OCI-LY3 (cell line): ENCODE measurements at regions not wholly inside any gene's neighbourhood (a gene's known extent, or its start where the extent isn't known, plus 50 kb on each side); places are given as distances from the start of the nearest gene placed in this dataset.
"Not testable (repeated sequence)": the region's sequence is repeated elsewhere in the genome, so short reads cannot be mapped to it uniquely, and the experiment has no call there.

Experiments
- CTCF ChIP-seq: fragments of 200-600, 300-600 bp; sonication (generic); IDR thresholded peaks from 2 replicates; pipeline ENCODE4 v1.5.1; 2014; ENCODE audit warnings: antibody characterized with exemption, low read length, low read depth
- EZH2phosphoT487 ChIP-seq: fragments of 200-600 bp; shearing (Covaris generic); IDR thresholded peaks from 2 replicates; pipeline ENCODE4 v1.6.1; 2018; ENCODE audit warnings: antibody characterized with exemption, mixed run types, low read depth

DNA sequence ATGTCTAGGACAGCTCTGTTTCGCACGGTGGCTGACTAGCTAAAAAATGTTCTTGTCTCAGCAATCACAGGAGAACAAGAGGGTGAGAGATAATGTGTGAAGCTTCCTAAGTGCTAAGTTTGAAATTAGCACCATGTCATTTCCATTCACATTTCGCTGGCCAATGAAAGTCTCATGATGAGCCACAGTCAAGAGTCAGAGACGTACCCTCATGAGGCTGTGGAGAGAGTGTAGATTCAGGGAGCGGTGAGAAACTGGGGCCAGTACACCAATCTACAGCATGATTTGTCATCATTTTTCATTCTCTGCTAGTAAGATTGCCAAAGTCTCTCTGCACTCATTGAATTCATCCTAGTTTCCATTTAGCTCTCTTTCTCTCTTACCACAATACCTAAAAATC lies 98.1 kb downstream of the FAM72C start:
- not testable (repeated sequence) for TF ChIP-seq CTCF, EZH2phosphoT487
